ENCODE measurements at regions not wholly inside any gene's neighbourhood (a gene's known extent, or its start where the extent isn't known, plus 50 kb on each side); places are given as distances from the start of the nearest gene placed in this dataset.
A peak's percentile ranks its signal among the peaks of the same experiment; 100 is the strongest.
"Not testable (repeated sequence)": the region's sequence is repeated elsewhere in the genome, so short reads cannot be mapped to it uniquely, and the experiment has no call there.

DNA sequence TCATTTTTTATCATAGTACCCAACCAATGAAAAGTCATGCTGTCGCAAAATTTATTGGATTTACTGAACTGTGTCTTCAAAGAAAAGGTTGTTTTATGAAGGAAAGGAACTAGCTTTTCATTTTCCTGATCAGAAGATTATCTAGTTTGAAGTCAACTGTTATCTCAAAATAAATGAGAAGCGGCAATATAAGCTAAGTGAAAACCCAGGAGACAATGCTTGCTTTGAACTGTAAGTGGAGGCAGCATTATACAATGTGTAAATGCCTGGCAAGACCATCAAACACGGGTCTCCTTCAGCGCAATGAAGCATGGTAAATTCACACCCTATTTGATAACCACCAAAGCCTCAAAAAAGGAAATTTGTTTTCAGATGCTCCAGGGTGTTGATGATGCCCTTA, 134.4 kb upstream of the PTBP2 start:
- no peak for DNase-seq (ENCODE audit: low read depth)
- TF ChIP-seq, protein P1, sequence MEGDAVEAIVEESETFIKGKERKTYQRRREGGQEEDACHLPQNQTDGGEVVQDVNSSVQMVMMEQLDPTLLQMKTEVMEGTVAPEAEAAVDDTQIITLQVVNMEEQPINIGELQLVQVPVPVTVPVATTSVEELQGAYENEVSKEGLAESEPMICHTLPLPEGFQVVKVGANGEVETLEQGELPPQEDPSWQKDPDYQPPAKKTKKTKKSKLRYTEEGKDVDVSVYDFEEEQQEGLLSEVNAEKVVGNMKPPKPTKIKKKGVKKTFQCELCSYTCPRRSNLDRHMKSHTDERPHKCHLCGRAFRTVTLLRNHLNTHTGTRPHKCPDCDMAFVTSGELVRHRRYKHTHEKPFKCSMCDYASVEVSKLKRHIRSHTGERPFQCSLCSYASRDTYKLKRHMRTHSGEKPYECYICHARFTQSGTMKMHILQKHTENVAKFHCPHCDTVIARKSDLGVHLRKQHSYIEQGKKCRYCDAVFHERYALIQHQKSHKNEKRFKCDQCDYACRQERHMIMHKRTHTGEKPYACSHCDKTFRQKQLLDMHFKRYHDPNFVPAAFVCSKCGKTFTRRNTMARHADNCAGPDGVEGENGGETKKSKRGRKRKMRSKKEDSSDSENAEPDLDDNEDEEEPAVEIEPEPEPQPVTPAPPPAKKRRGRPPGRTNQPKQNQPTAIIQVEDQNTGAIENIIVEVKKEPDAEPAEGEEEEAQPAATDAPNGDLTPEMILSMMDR (conservative IDR thresholded peaks at IDR 0.05; ENCODE audit: control insufficient read depth, insufficient read depth, low read depth, low read length), result no peak
- no peak overlapping the region for H3K4me3 ChIP-seq (ENCODE audit: control insufficient read depth, low read depth, low read length)

GRCh38 chr1:96588416-96588995, 133.1 kb upstream of the PTBP2 start:
- H3K4me3 ChIP-seq (ENCODE audit: control insufficient read depth, low read depth, low read length), result no peak overlapping the region
- no peak for DNase-seq (ENCODE audit: low read depth)
- TF ChIP-seq, protein P1 (conservative IDR thresholded peaks at IDR 0.05; ENCODE audit: control insufficient read depth, insufficient read depth, low read depth, low read length), result no peak

- H3K4me3 ChIP-seq (ENCODE audit: control insufficient read depth, low read depth, low read length); DNase-seq (ENCODE audit: low read depth): not testable (repeated sequence)
These were observed 126.1 kb upstream of the PTBP2 start for GRCh38 chr1:96595530-96595929.

DNA sequence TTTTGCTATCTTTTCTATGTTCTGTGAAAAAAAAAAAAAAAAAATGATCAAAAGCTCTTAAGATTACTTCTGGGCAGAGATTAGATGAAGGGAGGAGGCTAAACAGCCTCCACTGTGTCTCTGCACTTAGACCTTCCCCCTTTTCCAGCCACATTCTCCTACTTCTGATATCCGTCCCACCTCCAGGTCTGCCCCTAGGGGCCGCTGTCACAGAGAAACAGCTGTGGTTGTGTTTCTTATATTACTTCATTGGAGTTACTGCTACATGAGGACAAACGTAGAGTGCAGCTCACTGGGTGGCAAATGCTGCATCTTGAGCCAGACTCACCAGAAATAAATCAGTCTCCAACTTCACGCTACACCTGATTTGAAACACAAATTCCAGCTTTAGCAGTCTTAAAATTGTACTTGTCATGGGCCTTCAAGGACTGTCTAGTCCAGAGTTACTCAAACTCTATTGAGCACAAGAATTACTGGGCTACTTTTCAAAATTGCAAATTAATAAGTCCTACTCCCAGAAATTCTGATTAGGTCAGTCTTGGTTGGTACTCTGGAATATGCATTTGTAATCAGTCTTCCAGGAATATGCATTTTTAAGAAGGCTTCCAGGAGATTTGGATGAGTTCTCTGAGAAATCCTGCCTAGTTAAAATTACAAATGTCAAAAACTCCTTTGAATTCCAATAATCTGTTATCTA, 125.2 kb upstream of the PTBP2 start:
- TF ChIP-seq, protein P1 (conservative IDR thresholded peaks at IDR 0.05; ENCODE audit: control insufficient read depth, insufficient read depth, low read depth, low read length), result peak; percentile 56
- H3K4me3 ChIP-seq (ENCODE audit: control insufficient read depth, low read depth, low read length), result no peak overlapping the region
- DNase-seq (ENCODE audit: low read depth), result peak; percentile 34

DNA sequence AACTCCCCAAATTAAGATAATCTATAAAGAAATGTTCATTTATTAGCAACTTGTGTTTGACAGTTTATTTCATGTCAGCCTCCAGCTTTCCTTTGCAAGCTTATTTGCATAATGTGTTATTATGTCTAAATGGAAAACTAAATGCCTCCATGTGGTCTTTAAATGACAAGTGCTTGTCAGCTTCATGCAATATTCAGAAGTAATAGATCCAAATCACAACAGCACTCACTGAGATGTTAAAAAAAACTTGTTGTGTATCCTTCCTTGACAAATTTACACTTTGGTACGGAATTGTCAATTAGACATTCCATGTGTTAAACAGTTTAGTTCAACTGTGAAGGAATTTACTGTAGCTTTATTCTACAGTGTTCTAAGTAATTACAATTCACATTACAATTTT, 124.4 kb upstream of the PTBP2 start:
- DNase-seq (ENCODE audit: low read depth), result no peak
- H3K4me3 ChIP-seq (ENCODE audit: control insufficient read depth, low read depth, low read length), result no peak overlapping the region
- TF ChIP-seq, protein P1 (conservative IDR thresholded peaks at IDR 0.05; ENCODE audit: control insufficient read depth, insufficient read depth, low read depth, low read length), result no peak

- TF ChIP-seq, protein P1 (conservative IDR thresholded peaks at IDR 0.05; ENCODE audit: control insufficient read depth, insufficient read depth, low read depth, low read length), result no peak
- no peak overlapping the region for H3K4me3 ChIP-seq (ENCODE audit: control insufficient read depth, low read depth, low read length)
- peak; percentile 80 for DNase-seq (ENCODE audit: low read depth)
These were observed 123.0 kb upstream of the PTBP2 start for GRCh38 chr1:96598416-96599168.

DNA sequence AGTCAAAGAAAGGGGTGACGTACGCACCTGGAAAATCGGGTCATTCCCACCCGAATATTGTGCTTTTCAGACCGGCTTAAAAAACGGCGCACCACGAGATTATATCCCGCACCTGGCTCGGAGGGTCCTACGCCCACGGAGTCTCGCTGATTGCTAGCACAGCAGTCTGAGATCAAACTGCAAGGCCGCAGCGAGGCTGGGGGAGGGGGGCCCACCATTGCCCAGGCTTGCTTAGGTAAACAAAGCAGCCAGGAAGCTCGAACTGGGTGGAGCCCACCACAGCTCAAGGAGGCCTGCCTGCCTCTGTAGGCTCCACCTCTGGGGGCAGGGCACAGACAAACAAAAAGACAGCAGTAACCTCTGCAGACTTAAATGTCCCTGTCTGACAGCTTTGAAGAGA, 117.0 kb upstream of the PTBP2 start:
- DNase-seq (ENCODE audit: low read depth), result not testable (repeated sequence)

GRCh38 chr1:96617375-96617774, 104.2 kb upstream of the PTBP2 start:
- not testable (repeated sequence) for DNase-seq (ENCODE audit: low read depth); H3K4me3 ChIP-seq (ENCODE audit: control insufficient read depth, low read depth, low read length)

More for the DNA sequence above, 117.0 kb upstream of the PTBP2 start:
- not testable (repeated sequence) for H3K4me3 ChIP-seq (ENCODE audit: control insufficient read depth, low read depth, low read length)

Data from fibroblast of mammary gland (primary cell).